ENCODE measurements at regions not wholly inside any gene's neighbourhood (a gene's known extent, or its start where the extent isn't known, plus 50 kb on each side); places are given as distances from the start of the nearest gene placed in this dataset.

GRCh38 chr4:104417357-104417882 is 77.3 kb downstream of the CXXC4 start:
- Histone ChIP-seq H3K27me3 (ENCODE audit: insufficient read depth, low read length) (no peaks in the 10 kb centered on the region), H2AFZ (ENCODE audit: low read depth, low read length, poor library complexity, severe bottlenecking) (peak overlapping the region; percentile 3), H3K9me2 (ENCODE audit: insufficient read depth) (peaks cover 3% of the 10 kb centered on the region; the same call in 1 of the 2 replicates), H3K27ac (ENCODE audit: low read depth, low read length) (no peak overlapping the region), H3K4me2 (ENCODE audit: low read length) (no peak overlapping the region), H3K9ac (ENCODE audit: low read length) (no peak overlapping the region), H3K9me3 (ENCODE audit: control insufficient read depth in 1 of 2, insufficient read depth in 1 of 2, low read depth in 1 of 2, low read length in 2 of 2) (no peaks in the 10 kb centered on the region), H3K4me1 (ENCODE audit: control insufficient read depth in 1 of 2, insufficient read depth in 2 of 2, low read length in 2 of 2) (peaks cover 0 to 8% of the 10 kb centered on the region in 2 experiments; a peak in 1 of 4 replicates), H4K20me1 (ENCODE audit: insufficient read depth) (no peaks in the 10 kb centered on the region), H3K79me2 (ENCODE audit: insufficient read depth, low read length) (no peaks in the 10 kb centered on the region), H3K36me3 (ENCODE audit: control insufficient read depth in 1 of 2, insufficient read depth in 2 of 2, low read length in 2 of 2) (no peaks in the 10 kb centered on the region), H3K4me3 (replicated peaks in 1 of 2; ENCODE audit: low read depth in 1 of 2, low read length in 2 of 2) (no peak overlapping the region)
- no peak for TF ChIP-seq FOSL1 (IDR thresholded peaks at IDR 0.05; ENCODE audit: low read depth)
- no TSS peak for BruUV-seq (replicated peaks)
- CTCF ChIA-PET: no interaction called here
- ATAC-seq: no peak
- RAD21 ChIA-PET (ENCODE audit: low non-redundant PET in 1 of 2, low total read pairs in 2 of 2, uncharacterized antibody in 2 of 2, unreplicated experiment in 2 of 2): no interaction called here
- no peak for DNase-seq (ENCODE audit: low read depth, low spot score)
- intact Hi-C loops (cut with micrococcal nuclease): no loop called here
- POLR2A ChIA-PET: no interaction called here

- intact Hi-C loops (cut with micrococcal nuclease): no loop called here
- H3K79me2 ChIP-seq (ENCODE audit: insufficient read depth, low read length): no peaks in the 10 kb centered on the region
- ATAC-seq (peak; percentile 61; the same call in 1 of the 2 replicates), DNase-seq (ENCODE audit: low read depth, low spot score) (no peak)
- ChIA-PET RAD21 (ENCODE audit: low non-redundant PET in 1 of 2, low total read pairs in 2 of 2, uncharacterized antibody in 2 of 2, unreplicated experiment in 2 of 2) (no interaction called here), POLR2A (no interaction called here), CTCF (no interaction called here)
- no peaks in the 10 kb centered on the region for H3K9me3 ChIP-seq (ENCODE audit: control insufficient read depth in 1 of 2, insufficient read depth in 1 of 2, low read depth in 1 of 2, low read length in 2 of 2)
- no peaks in the 10 kb centered on the region for H3K27me3 ChIP-seq (ENCODE audit: insufficient read depth, low read length)
- H3K9ac ChIP-seq (ENCODE audit: low read length): no peak overlapping the region
- H2AFZ ChIP-seq (ENCODE audit: low read depth, low read length, poor library complexity, severe bottlenecking): peak overlapping the region; percentile 3
- H3K9me2 ChIP-seq (ENCODE audit: insufficient read depth): peaks cover 3% of the 10 kb centered on the region; the same call in 1 of the 2 replicates
- no peaks in the 10 kb centered on the region for H4K20me1 ChIP-seq (ENCODE audit: insufficient read depth)
- H3K4me2 ChIP-seq (ENCODE audit: low read length): no peak overlapping the region
- H3K4me1 ChIP-seq (ENCODE audit: control insufficient read depth in 1 of 2, insufficient read depth in 2 of 2, low read length in 2 of 2): peaks cover 0 to 8% of the 10 kb centered on the region in 2 experiments; a peak in 1 of 4 replicates
- H3K36me3 ChIP-seq (ENCODE audit: control insufficient read depth in 1 of 2, insufficient read depth in 2 of 2, low read length in 2 of 2): no peaks in the 10 kb centered on the region
- H3K27ac ChIP-seq (ENCODE audit: low read depth, low read length): no peak overlapping the region
- H3K4me3 ChIP-seq (replicated peaks in 1 of 2; ENCODE audit: low read depth in 1 of 2, low read length in 2 of 2): no peak overlapping the region
- BruUV-seq (replicated peaks): no TSS peak
- no peak for TF ChIP-seq JUND (IDR thresholded peaks at IDR 0.05)
- no peak for TF ChIP-seq FOSL1 (IDR thresholded peaks at IDR 0.05; ENCODE audit: low read depth)
- no peak for TF ChIP-seq TCF7L2 (IDR thresholded peaks at IDR 0.05; ENCODE audit: borderline replicate concordance, extremely low read depth, insufficient read depth, insufficient read length)
- TF ChIP-seq EZH2 (IDR thresholded peaks at IDR 0.05): no peak
- TF ChIP-seq EGR1 (IDR thresholded peaks at IDR 0.05; ENCODE audit: low read depth): no peak
- no peak for TF ChIP-seq CEBPB (IDR thresholded peaks at IDR 0.05; ENCODE audit: low read depth)
- no peak for TF ChIP-seq YY1 (IDR thresholded peaks at IDR 0.05; ENCODE audit: extremely low read depth, insufficient replicate concordance, low read depth, low read length)
- TF ChIP-seq EZH2phosphoT487 (IDR thresholded peaks at IDR 0.05; ENCODE audit: borderline replicate concordance): no peak
- no peak for TF ChIP-seq ZFX (IDR thresholded peaks at IDR 0.05)
- TF ChIP-seq CTCF (IDR thresholded peaks at IDR 0.05 in 2 of 3, conservative IDR thresholded peaks at IDR 0.05 in 1 of 3; ENCODE audit: borderline replicate concordance in 1 of 3, insufficient read depth in 1 of 3, low read depth in 2 of 3, low read length in 2 of 3): no peak
- TF ChIP-seq ELF1 (IDR thresholded peaks at IDR 0.05; ENCODE audit: borderline replicate concordance, low read depth): no peak
- TF ChIP-seq ATF3 (IDR thresholded peaks at IDR 0.05): no peak
- TF ChIP-seq SRF (IDR thresholded peaks at IDR 0.05; ENCODE audit: low read depth): no peak
- no peak for TF ChIP-seq CBX3 (IDR thresholded peaks at IDR 0.05; ENCODE audit: low read depth)
- no peak for TF ChIP-seq SP1 (IDR thresholded peaks at IDR 0.05; ENCODE audit: low read depth)
- TF ChIP-seq POLR2AphosphoS5 (IDR thresholded peaks at IDR 0.05; ENCODE audit: low read depth, low read length): no peak
- TF ChIP-seq MAX (IDR thresholded peaks at IDR 0.05): no peak
- TF ChIP-seq POLR2A (IDR thresholded peaks at IDR 0.05; ENCODE audit: borderline replicate concordance, extremely low read depth, insufficient read depth, insufficient read length): no peak
These were observed 77.9 kb downstream of the CXXC4 start for GRCh38 chr4:104416725-104417356.
